Panc1 (cell line): ENCODE measurements at regions not wholly inside any gene's neighbourhood (a gene's known extent, or its start where the extent isn't known, plus 50 kb on each side); places are given as distances from the start of the nearest gene placed in this dataset.

Experiments
- CTCF ChIP-seq: fragments of 450-650 bp; IDR thresholded peaks from 2 replicates; pipeline ENCODE4 v1.5.1; 2017; ENCODE audit warnings: mild to moderate bottlenecking
- POLR2AphosphoS5 ChIP-seq: IDR thresholded peaks from 2 replicates; pipeline ENCODE4 v1.6.1; 2012; ENCODE audit warnings: mild to moderate bottlenecking, low read depth, low read length, moderate library complexity
- REST ChIP-seq, 2 experiments: IDR thresholded peaks; 2 replicates each; pipeline ENCODE4 v1.6.1; 2011 to 2012; ENCODE audit warnings: low read depth in 2 of 2, control low read depth in 1 of 2, low read length in 1 of 2, mild to moderate bottlenecking in 1 of 2, moderate library complexity in 1 of 2; ENCODE audit not compliant: insufficient read depth in 1 of 2
- SIN3A ChIP-seq: IDR thresholded peaks from 2 replicates; pipeline ENCODE4 v1.6.1; 2012; ENCODE audit warnings: low read depth, mild to moderate bottlenecking, low read length, moderate library complexity, borderline replicate concordance; ENCODE audit not compliant: insufficient read depth

DNA sequence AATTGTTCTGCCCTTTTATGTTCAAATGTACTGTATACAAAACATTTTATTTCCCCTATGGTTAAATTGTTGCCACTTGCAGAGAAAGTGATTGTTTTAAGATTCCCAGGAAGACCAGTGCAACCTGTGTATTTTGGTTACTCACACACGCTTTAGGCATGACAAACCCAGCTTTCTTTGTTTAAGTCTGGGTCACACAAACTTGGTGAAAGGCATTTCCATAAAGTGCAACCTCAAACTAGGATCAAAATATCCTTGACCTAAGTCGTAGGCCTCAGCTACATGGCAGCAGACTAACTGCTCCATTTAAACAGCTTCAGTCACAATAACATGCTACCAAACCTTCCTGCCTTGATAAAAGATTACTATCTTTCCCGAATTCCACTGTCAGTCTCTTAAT, 639.0 kb upstream of the PRR20A start:
- TF ChIP-seq CTCF = no peak
- TF ChIP-seq POLR2AphosphoS5 = no peak
- no peak for TF ChIP-seq SIN3A
- TF ChIP-seq REST (IDR thresholded peaks at IDR 0.05; ENCODE audit: insufficient read depth in 1 of 2, low read depth in 2 of 2, low read length in 1 of 2) = no peak
